ENCODE measurements at regions not wholly inside any gene's neighbourhood (a gene's known extent, or its start where the extent isn't known, plus 50 kb on each side); places are given as distances from the start of the nearest gene placed in this dataset.

DNA sequence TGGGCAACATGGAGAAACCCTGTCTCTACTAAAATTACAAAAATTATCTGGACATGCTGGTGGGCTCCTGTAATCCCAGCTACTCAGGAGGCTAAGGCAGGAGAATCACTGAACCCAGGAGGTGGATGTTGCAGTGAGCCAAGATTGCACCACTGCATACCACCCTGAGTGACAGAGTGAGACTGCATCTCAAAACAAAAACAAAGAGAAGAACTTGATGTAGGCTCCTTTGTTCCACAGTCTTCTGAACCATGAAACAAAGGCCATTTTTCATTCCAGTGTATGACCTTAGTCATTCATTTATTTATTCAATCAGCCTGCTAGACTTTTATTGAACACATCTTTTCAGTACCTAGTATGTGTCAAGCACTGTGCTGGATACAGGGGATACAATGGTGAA lies 369.6 kb downstream of the FAT3 start:
- Histone ChIP-seq H3K4me3 (ENCODE audit: low read length) (no peak overlapping the region), H3K9me3 (ENCODE audit: control insufficient read depth in 2 of 3, low read length in 3 of 3) (no peaks in the 10 kb centered on the region), H3K36me3 (ENCODE audit: control insufficient read depth in 2 of 3, insufficient read depth in 3 of 3, low read length in 3 of 3) (no peaks in the 10 kb centered on the region), H3K27ac (ENCODE audit: low read depth, low read length) (no peak overlapping the region), H3K27me3 (ENCODE audit: control insufficient read depth in 2 of 2, insufficient read depth in 2 of 2, low read length in 2 of 2) (no peaks in the 10 kb centered on the region), H3K4me1 (ENCODE audit: control insufficient read depth in 2 of 2, insufficient read depth in 2 of 2, low read length in 2 of 2) (no peaks in the 10 kb centered on the region)
- intact Hi-C loops (cut with micrococcal nuclease) = no loop called here
- ChIA-PET POLR2A (no interaction called here), CTCF (no interaction called here)
- ATAC-seq = no peak
- H3K4me1 Mint-ChIP-seq = no peaks in the 10 kb centered on the region
- no peak overlapping the region for H3K27ac Mint-ChIP-seq
- H3K27me3 Mint-ChIP-seq = no peaks in the 10 kb centered on the region
- H3K9me3 Mint-ChIP-seq = peaks cover 0 to 7% (median 0%) of the 10 kb centered on the region in 11 donors
- H3K4me3 Mint-ChIP-seq = no peak overlapping the region
- DNase-seq = no peak
- H3K36me3 Mint-ChIP-seq = no peaks in the 10 kb centered on the region

DNA sequence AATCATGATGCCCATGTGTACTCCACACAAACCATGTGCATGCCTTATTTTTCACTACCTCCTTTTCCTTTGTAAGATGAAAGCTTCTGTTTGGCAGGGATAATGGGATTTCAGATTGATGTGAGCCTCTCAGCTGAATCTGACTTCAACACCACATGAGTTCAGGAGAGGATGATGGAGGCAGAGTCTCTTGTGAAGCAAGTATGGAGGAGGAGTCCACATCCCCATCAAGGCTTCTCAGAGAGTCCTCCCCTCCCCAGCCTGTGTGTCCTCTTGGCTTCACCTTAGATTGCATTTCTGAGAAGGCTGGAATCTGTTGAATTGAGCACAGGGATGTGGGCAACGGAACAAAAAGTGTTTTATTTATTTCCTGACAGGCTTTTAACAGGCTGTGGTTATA lies 370.4 kb downstream of the FAT3 start:
- Histone ChIP-seq H3K27ac (ENCODE audit: low read depth, low read length) (no peak overlapping the region), H3K27me3 (ENCODE audit: control insufficient read depth in 2 of 2, insufficient read depth in 2 of 2, low read length in 2 of 2) (no peaks in the 10 kb centered on the region), H3K9me3 (ENCODE audit: control insufficient read depth in 2 of 3, low read length in 3 of 3) (no peaks in the 10 kb centered on the region), H3K36me3 (ENCODE audit: control insufficient read depth in 2 of 3, insufficient read depth in 3 of 3, low read length in 3 of 3) (no peaks in the 10 kb centered on the region), H3K4me3 (ENCODE audit: low read length) (no peak overlapping the region), H3K4me1 (ENCODE audit: control insufficient read depth in 2 of 2, insufficient read depth in 2 of 2, low read length in 2 of 2) (no peaks in the 10 kb centered on the region)
- intact Hi-C loops (cut with micrococcal nuclease) = no loop called here
- ChIA-PET POLR2A (no interaction called here), CTCF (no interaction called here)
- DNase-seq = no peak
- Mint-ChIP-seq H3K27ac (no peak overlapping the region), H3K4me1 (no peaks in the 10 kb centered on the region), H3K36me3 (no peaks in the 10 kb centered on the region), H3K27me3 (no peaks in the 10 kb centered on the region), H3K4me3 (no peak overlapping the region), H3K9me3 (peaks cover 0 to 5% (median 0%) of the 10 kb centered on the region in 11 donors)
- no peak for ATAC-seq

DNA sequence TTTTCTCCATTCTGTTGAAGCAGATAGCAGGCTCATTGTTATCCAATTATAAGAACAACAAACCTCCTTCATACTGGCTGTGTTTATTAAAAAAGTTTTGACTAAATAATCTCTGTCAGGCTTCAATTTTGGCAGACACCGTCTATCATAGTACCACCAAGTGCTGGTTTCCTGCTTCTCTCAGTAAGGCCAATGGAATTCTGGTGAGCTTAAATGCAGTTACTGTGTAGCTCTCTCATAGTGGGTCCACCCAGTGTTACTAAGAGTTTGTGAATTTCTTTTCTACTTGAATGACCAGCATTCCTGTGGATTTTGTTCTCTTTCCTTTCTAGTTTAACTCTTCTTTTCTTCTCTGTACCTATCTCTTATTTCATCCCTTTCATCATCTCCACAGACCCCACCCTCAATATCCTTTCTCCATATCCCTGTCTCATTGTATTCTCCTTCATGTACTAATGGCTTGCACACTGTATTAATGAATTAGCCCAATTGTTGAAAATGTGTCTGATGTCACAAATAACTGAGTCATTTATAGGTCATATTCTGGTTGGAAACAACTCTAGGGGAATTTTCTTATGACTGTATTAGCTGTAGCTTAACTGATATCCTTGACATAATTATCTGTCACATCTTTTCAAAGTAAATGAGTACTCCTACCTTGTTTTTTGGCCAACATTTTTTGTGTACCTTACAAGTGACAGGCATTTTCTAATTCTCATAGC lies 372.1 kb downstream of the FAT3 start:
- Histone ChIP-seq H3K27ac (ENCODE audit: low read depth, low read length) (no peak overlapping the region), H3K4me1 (ENCODE audit: control insufficient read depth in 2 of 2, insufficient read depth in 2 of 2, low read length in 2 of 2) (no peaks in the 10 kb centered on the region), H3K4me3 (ENCODE audit: low read length) (no peak overlapping the region), H3K27me3 (ENCODE audit: control insufficient read depth in 2 of 2, insufficient read depth in 2 of 2, low read length in 2 of 2) (no peaks in the 10 kb centered on the region), H3K9me3 (ENCODE audit: control insufficient read depth in 2 of 3, low read length in 3 of 3) (no peaks in the 10 kb centered on the region), H3K36me3 (ENCODE audit: control insufficient read depth in 2 of 3, insufficient read depth in 3 of 3, low read length in 3 of 3) (no peaks in the 10 kb centered on the region)
- H3K9me3 Mint-ChIP-seq = peaks cover 0 to 4% (median 0%) of the 10 kb centered on the region in 11 donors
- ChIA-PET POLR2A (no interaction called here), CTCF (no interaction called here)
- no peaks in the 10 kb centered on the region for H3K4me1 Mint-ChIP-seq
- no peak overlapping the region for H3K4me3 Mint-ChIP-seq
- H3K36me3 Mint-ChIP-seq = no peaks in the 10 kb centered on the region
- H3K27me3 Mint-ChIP-seq = no peaks in the 10 kb centered on the region
- intact Hi-C loops (cut with micrococcal nuclease) = no loop called here
- ATAC-seq = no peak
- DNase-seq = no peak
- no peak overlapping the region for H3K27ac Mint-ChIP-seq

DNA sequence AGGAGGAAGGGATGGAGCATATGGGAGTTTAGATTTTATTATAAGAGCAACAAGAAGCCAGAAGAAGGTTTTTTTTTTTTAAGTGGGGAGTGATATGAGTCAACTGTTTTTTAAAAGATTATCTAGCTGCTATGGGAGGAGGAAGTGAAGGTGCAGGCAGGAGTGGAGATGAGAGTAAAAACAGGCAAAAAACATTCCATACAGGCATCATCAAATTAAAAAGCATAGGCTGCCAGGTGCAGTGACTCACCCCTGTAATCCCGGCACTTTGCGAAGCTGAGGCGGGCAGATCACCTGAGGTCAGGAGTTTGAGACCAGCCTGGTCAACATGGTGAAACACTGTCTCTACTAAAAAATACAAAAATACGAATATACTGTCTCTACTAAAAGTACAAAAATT lies 368.4 kb upstream of the MTNR1B start:
- ChIA-PET POLR2A (no interaction called here), CTCF (no interaction called here)
- H3K27me3 ChIP-seq (ENCODE audit: control insufficient read depth in 2 of 2, insufficient read depth in 2 of 2, low read length in 2 of 2) = no peaks in the 10 kb centered on the region
- Mint-ChIP-seq H3K4me1 (no peaks in the 10 kb centered on the region), H3K9me3 (peaks cover 0 to 4% (median 0%) of the 10 kb centered on the region in 11 donors), H3K27ac (no peak overlapping the region), H3K4me3 (no peak overlapping the region), H3K27me3 (no peaks in the 10 kb centered on the region), H3K36me3 (no peaks in the 10 kb centered on the region)
- DNase-seq (no peak), ATAC-seq (no peak)
- no peaks in the 10 kb centered on the region for H3K36me3 ChIP-seq (ENCODE audit: control insufficient read depth in 2 of 3, insufficient read depth in 3 of 3, low read length in 3 of 3)
- no peak overlapping the region for H3K4me3 ChIP-seq (ENCODE audit: low read length)
- intact Hi-C loops (cut with micrococcal nuclease) = no loop called here
- no peaks in the 10 kb centered on the region for H3K9me3 ChIP-seq (ENCODE audit: control insufficient read depth in 2 of 3, low read length in 3 of 3)
- H3K27ac ChIP-seq (ENCODE audit: low read depth, low read length) = no peak overlapping the region
- H3K4me1 ChIP-seq (ENCODE audit: control insufficient read depth in 2 of 2, insufficient read depth in 2 of 2, low read length in 2 of 2) = no peaks in the 10 kb centered on the region

DNA sequence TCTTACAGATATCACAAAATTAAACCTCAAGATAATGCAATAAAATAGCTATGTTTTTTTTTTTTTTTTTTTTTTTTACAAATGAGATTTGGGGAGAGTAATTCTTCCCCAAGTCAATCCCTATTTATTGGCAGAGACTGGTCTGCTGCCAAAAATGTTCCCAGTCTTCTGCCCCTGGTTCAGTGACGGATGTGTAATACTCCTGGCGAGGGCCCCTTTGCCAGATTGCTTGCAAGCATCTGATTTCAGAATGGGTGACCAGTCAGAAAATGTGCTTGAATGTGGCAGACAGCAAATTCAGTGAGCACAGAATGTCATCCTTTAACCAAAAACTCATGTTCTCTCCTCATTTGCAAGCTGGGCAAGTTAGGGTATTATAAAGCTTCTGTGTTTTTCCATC lies 363.8 kb upstream of the MTNR1B start:
- Mint-ChIP-seq H3K27ac (no peak overlapping the region), H3K36me3 (no peaks in the 10 kb centered on the region), H3K27me3 (no peaks in the 10 kb centered on the region), H3K9me3 (peaks cover 0 to 3% (median 0%) of the 10 kb centered on the region in 11 donors), H3K4me1 (no peaks in the 10 kb centered on the region), H3K4me3 (no peak overlapping the region)
- Histone ChIP-seq H3K4me3 (ENCODE audit: low read length) (no peak overlapping the region), H3K36me3 (ENCODE audit: control insufficient read depth in 2 of 3, insufficient read depth in 3 of 3, low read length in 3 of 3) (no peaks in the 10 kb centered on the region), H3K27me3 (ENCODE audit: control insufficient read depth in 2 of 2, insufficient read depth in 2 of 2, low read length in 2 of 2) (no peaks in the 10 kb centered on the region), H3K9me3 (ENCODE audit: control insufficient read depth in 2 of 3, low read length in 3 of 3) (no peaks in the 10 kb centered on the region), H3K27ac (ENCODE audit: low read depth, low read length) (no peak overlapping the region), H3K4me1 (ENCODE audit: control insufficient read depth in 2 of 2, insufficient read depth in 2 of 2, low read length in 2 of 2) (no peaks in the 10 kb centered on the region)
- no peak for DNase-seq
- ATAC-seq = no peak
- POLR2A ChIA-PET = no interaction called here
- intact Hi-C loops (cut with micrococcal nuclease) = no loop called here
- CTCF ChIA-PET = no interaction called here

DNA sequence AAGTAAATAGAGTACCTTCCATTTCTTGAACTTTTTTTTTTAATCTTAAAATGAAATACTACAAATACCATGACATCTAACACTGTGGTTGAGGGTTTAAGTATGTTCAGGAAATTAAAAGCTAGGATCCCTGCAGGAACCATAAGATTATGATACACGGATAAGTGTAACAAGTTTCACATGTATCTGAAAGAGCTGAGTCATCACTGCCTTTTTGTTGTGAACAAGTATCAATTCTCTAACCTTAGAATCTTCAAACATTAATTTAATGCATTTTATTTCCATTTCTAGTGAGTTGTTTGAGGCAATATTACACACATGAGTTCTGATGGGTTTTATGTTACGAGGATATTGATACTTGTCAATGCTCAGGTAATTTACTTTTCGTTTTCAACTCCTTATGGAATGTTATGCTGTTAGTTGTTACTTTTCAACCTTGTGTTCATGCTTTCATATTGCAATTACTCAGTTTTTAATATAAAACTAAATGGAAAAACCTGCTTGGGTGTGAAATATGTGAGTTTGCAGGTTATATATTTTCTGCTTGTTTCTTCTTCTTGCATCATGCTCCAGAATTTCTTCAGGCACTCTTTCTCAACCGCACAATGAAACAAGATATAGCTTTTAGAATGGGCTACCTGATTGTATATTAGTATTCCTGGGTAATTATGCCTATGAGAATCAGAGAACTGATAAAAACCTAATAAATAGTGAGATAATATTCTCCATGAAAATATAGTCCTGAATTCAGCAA lies 361.3 kb upstream of the MTNR1B start:
- Mint-ChIP-seq H3K36me3 (no peaks in the 10 kb centered on the region), H3K4me3 (no peak overlapping the region), H3K4me1 (no peaks in the 10 kb centered on the region), H3K9me3 (peaks cover 0 to 3% (median 0%) of the 10 kb centered on the region in 11 donors), H3K27me3 (no peaks in the 10 kb centered on the region), H3K27ac (no peak overlapping the region)
- H3K4me3 ChIP-seq (ENCODE audit: low read length) = no peak overlapping the region
- H3K4me1 ChIP-seq (ENCODE audit: control insufficient read depth in 2 of 2, insufficient read depth in 2 of 2, low read length in 2 of 2) = no peaks in the 10 kb centered on the region
- ATAC-seq (no peak), DNase-seq (no peak)
- H3K36me3 ChIP-seq (ENCODE audit: control insufficient read depth in 2 of 3, insufficient read depth in 3 of 3, low read length in 3 of 3) = no peaks in the 10 kb centered on the region
- no peak overlapping the region for H3K27ac ChIP-seq (ENCODE audit: low read depth, low read length)
- no peaks in the 10 kb centered on the region for H3K9me3 ChIP-seq (ENCODE audit: control insufficient read depth in 2 of 3, low read length in 3 of 3)
- ChIA-PET CTCF (no interaction called here), POLR2A (no interaction called here)
- no peaks in the 10 kb centered on the region for H3K27me3 ChIP-seq (ENCODE audit: control insufficient read depth in 2 of 2, insufficient read depth in 2 of 2, low read length in 2 of 2)
- intact Hi-C loops (cut with micrococcal nuclease) = no loop called here

DNA sequence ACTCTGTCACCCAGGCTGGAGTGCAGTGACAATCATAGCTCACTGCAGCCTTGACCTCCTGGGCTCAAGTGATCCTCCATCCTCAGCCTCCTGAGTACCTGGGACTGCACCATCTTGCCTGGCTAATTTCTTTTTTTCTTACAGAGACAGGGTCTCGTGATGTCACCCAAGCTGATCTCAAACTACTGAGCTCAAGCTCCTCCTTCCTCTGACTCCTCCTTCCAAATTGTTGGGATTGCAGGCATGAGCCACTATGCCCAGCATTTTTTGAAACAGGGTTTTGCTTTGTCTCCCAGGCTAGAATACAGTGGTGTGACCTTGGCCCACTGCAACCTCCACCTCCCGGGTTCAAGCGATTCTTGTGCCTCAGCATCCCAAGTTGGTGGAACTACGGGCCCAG lies 358.3 kb upstream of the MTNR1B start:
- ChIA-PET POLR2A (no interaction called here), CTCF (interaction anchor here (0.7 kb wide), 1 partner anchor 725 kb away, joined by 3 read pairs; no protein-coding TSS in a partner anchor)
- H3K4me1 ChIP-seq (ENCODE audit: control insufficient read depth in 2 of 2, insufficient read depth in 2 of 2, low read length in 2 of 2) = no peaks in the 10 kb centered on the region
- ATAC-seq (no peak), DNase-seq (no peak)
- H3K27me3 Mint-ChIP-seq = no peaks in the 10 kb centered on the region
- no peak overlapping the region for H3K27ac ChIP-seq (ENCODE audit: low read depth, low read length)
- intact Hi-C loops (cut with micrococcal nuclease) = no loop called here
- H3K9me3 ChIP-seq (ENCODE audit: control insufficient read depth in 2 of 3, low read length in 3 of 3) = no peaks in the 10 kb centered on the region
- no peaks in the 10 kb centered on the region for H3K36me3 Mint-ChIP-seq
- H3K27me3 ChIP-seq (ENCODE audit: control insufficient read depth in 2 of 2, insufficient read depth in 2 of 2, low read length in 2 of 2) = no peaks in the 10 kb centered on the region
- H3K27ac Mint-ChIP-seq = no peak overlapping the region
- H3K4me1 Mint-ChIP-seq = no peaks in the 10 kb centered on the region
- H3K4me3 Mint-ChIP-seq = no peak overlapping the region
- peaks cover 0 to 3% (median 0%) of the 10 kb centered on the region in 11 donors for H3K9me3 Mint-ChIP-seq
- H3K4me3 ChIP-seq (ENCODE audit: low read length) = no peak overlapping the region
- no peaks in the 10 kb centered on the region for H3K36me3 ChIP-seq (ENCODE audit: control insufficient read depth in 2 of 3, insufficient read depth in 3 of 3, low read length in 3 of 3)

Measured in naive thymus-derived CD4-positive, alpha-beta T cell (primary cell).